ENCODE measurements at regions not wholly inside any gene's neighbourhood (a gene's known extent, or its start where the extent isn't known, plus 50 kb on each side); places are given as distances from the start of the nearest gene placed in this dataset.

- no peak for TF ChIP-seq CTCF (IDR thresholded peaks at IDR 0.05)
- TF ChIP-seq POLR2A (IDR thresholded peaks at IDR 0.05): no peak
Observed at GRCh38 chr12:27396216-27396815, 50.2 kb upstream of the SMCO2 start.
